H9 (cell line): ENCODE measurements at regions not wholly inside any gene's neighbourhood (a gene's known extent, or its start where the extent isn't known, plus 50 kb on each side); places are given as distances from the start of the nearest gene placed in this dataset.

ENCODE experiments used
- DNase-seq: peaks from one replicate; pipeline ENCODE4 v3.0.0-alpha.2; 2017
- H2AFZ ChIP-seq: one replicate; pipeline ENCODE4 v1.6.1; 2013; ENCODE audit warnings: mild to moderate bottlenecking, low read length, control low read depth, moderate library complexity
- H2AK5ac ChIP-seq: 2 replicates; pipeline ENCODE4 v1.6.1; 2013; ENCODE audit warnings: low read length, control low read depth, mixed read lengths; ENCODE audit not compliant: insufficient read length
- H2BK120ac ChIP-seq: one replicate; pipeline ENCODE4 v1.6.1; 2013; ENCODE audit warnings: low read depth, mild to moderate bottlenecking, low read length, control low read depth, inconsistent platforms; ENCODE audit not compliant: poor library complexity, severe bottlenecking
- H2BK12ac ChIP-seq: 2 replicates; pipeline ENCODE4 v1.6.1; 2013; ENCODE audit warnings: low read length, control low read depth, mixed read lengths, low read depth; ENCODE audit not compliant: insufficient read length
- H2BK15ac ChIP-seq: 2 replicates; pipeline ENCODE4 v1.6.1; 2013; ENCODE audit warnings: low read depth, low read length, control low read depth
- H2BK20ac ChIP-seq: one replicate; pipeline ENCODE4 v1.6.1; 2013; ENCODE audit warnings: low read depth, mild to moderate bottlenecking, low read length, control low read depth, inconsistent platforms; ENCODE audit not compliant: poor library complexity, severe bottlenecking
- H2BK5ac ChIP-seq: 2 replicates; pipeline ENCODE4 v1.6.1; 2013; ENCODE audit warnings: low read length, control low read depth, mixed read lengths; ENCODE audit not compliant: insufficient read length
- H3K14ac ChIP-seq: 2 replicates; pipeline ENCODE4 v1.6.1; 2013; ENCODE audit warnings: low read length, control low read depth; ENCODE audit not compliant: insufficient read depth
- H3K18ac ChIP-seq: 2 replicates; pipeline ENCODE4 v1.6.1; 2013; ENCODE audit warnings: low read depth, mild to moderate bottlenecking, mixed read lengths, low read length, control low read depth; ENCODE audit not compliant: insufficient read length
- H3K23ac ChIP-seq: 2 replicates; pipeline ENCODE4 v1.6.1; 2013; ENCODE audit warnings: low read length, control low read depth, mixed read lengths, low read depth; ENCODE audit not compliant: insufficient read length
- H3K23me2 ChIP-seq: 2 replicates; pipeline ENCODE4 v1.6.1; 2013; ENCODE audit warnings: low read depth, mild to moderate bottlenecking, mixed read lengths, low read length, control low read depth; ENCODE audit not compliant: insufficient read length, poor library complexity, severe bottlenecking
- H3K27ac ChIP-seq: 2 replicates; pipeline ENCODE4 v1.5.1; 2013; ENCODE audit warnings: low read length, control low read depth, mixed read lengths, low read depth; ENCODE audit not compliant: insufficient read length
- H3K27me3 ChIP-seq: 2 replicates; pipeline ENCODE4 v1.6.1; 2013; ENCODE audit warnings: low read length, control low read depth, inconsistent platforms; ENCODE audit not compliant: insufficient read depth
- H3K4ac ChIP-seq: 2 replicates; pipeline ENCODE4 v1.6.1; 2013; ENCODE audit warnings: low read depth, mild to moderate bottlenecking, control low read depth, inconsistent platforms, low read length, moderate library complexity
- H3K4me1 ChIP-seq: 2 replicates; pipeline ENCODE4 v1.6.1; 2013; ENCODE audit warnings: low read length, control low read depth, inconsistent platforms; ENCODE audit not compliant: insufficient read depth
- H3K4me2 ChIP-seq: 2 replicates; pipeline ENCODE4 v1.6.1; 2013; ENCODE audit warnings: low read length, control low read depth, mixed read lengths; ENCODE audit not compliant: insufficient read length, insufficient read depth
- H3K56ac ChIP-seq: 2 replicates; pipeline ENCODE4 v1.6.1; 2013; ENCODE audit warnings: low read depth, mild to moderate bottlenecking, mixed read lengths, low read length, control low read depth; ENCODE audit not compliant: insufficient read length
- H3K79me1 ChIP-seq: 2 replicates; pipeline ENCODE4 v1.6.1; 2013; ENCODE audit warnings: low read depth, mild to moderate bottlenecking, moderate library complexity, low read length, control low read depth, inconsistent platforms; ENCODE audit not compliant: insufficient read depth, poor library complexity, severe bottlenecking
- H3K79me2 ChIP-seq: 2 replicates; pipeline ENCODE4 v1.6.1; 2013; ENCODE audit warnings: low read length, control low read depth, inconsistent platforms; ENCODE audit not compliant: insufficient read depth
- H3K9ac ChIP-seq: 2 replicates; pipeline ENCODE4 v1.6.1; 2013; ENCODE audit warnings: low read length, control low read depth, mixed read lengths; ENCODE audit not compliant: insufficient read length; ENCODE audit errors: extremely low read depth
- H3K9me3 ChIP-seq: one replicate; pipeline ENCODE4 v1.6.1; 2013; ENCODE audit warnings: low read depth, low read length, inconsistent platforms; ENCODE audit not compliant: control insufficient read depth
- H3T11ph ChIP-seq: one replicate; pipeline ENCODE4 v1.6.1; 2013; ENCODE audit warnings: mild to moderate bottlenecking, low read length, control low read depth, inconsistent platforms
- H4K20me1 ChIP-seq: one replicate; pipeline ENCODE4 v1.6.1; 2013; ENCODE audit not compliant: control insufficient read depth, insufficient read length, insufficient read depth
- H4K5ac ChIP-seq: 2 replicates; pipeline ENCODE4 v1.6.1; 2013; ENCODE audit warnings: low read depth, mild to moderate bottlenecking, mixed read lengths, low read length, control low read depth; ENCODE audit not compliant: insufficient read length
- H4K8ac ChIP-seq: replicated peaks from 2 replicates; pipeline ENCODE4 v1.6.1; 2013; ENCODE audit warnings: low read length, control low read depth, mixed read lengths, low read depth; ENCODE audit not compliant: insufficient read length
- H4K91ac ChIP-seq: 2 replicates; pipeline ENCODE4 v1.6.1; 2013; ENCODE audit warnings: low read depth, mild to moderate bottlenecking, moderate library complexity, mixed read lengths, low read length, control low read depth; ENCODE audit not compliant: insufficient read length
- H3K27ac Mint-ChIP-seq, 3 experiments: 2 replicates in 2 of 3; 3 replicates in 1 of 3; pipeline ENCODE4 v1.8.0; 2020 to 2021; ENCODE audit warnings: mixed read lengths in 3 of 3, mild to moderate bottlenecking in 1 of 3, moderate library complexity in 1 of 3
- H3K27me3 Mint-ChIP-seq: 2 replicates; pipeline ENCODE4 v1.8.0; 2021; ENCODE audit warnings: low read depth, mild to moderate bottlenecking, moderate library complexity, mixed read lengths
- H3K36me3 Mint-ChIP-seq, 3 experiments: 2 replicates in 2 of 3; 3 replicates in 1 of 3; pipeline ENCODE4 v1.8.0; 2020 to 2021; ENCODE audit warnings: low read depth in 3 of 3, mixed read lengths in 3 of 3; ENCODE audit not compliant: insufficient read depth in 1 of 3
- H3K4me1 Mint-ChIP-seq, 2 experiments: 2 replicates each; pipeline ENCODE4 v1.8.0; 2020; ENCODE audit warnings: mixed read lengths in 2 of 2
- H3K4me3 Mint-ChIP-seq, 2 experiments: 2 replicates in 1 of 2; 3 replicates in 1 of 2; pipeline ENCODE4 v1.8.0; 2020 to 2021; ENCODE audit warnings: mild to moderate bottlenecking in 2 of 2, mixed read lengths in 2 of 2, moderate library complexity in 1 of 2
- H3K9me3 Mint-ChIP-seq, 2 experiments: 2 replicates in 1 of 2; 3 replicates in 1 of 2; pipeline ENCODE4 v1.8.0; 2020; ENCODE audit warnings: mild to moderate bottlenecking in 2 of 2, mixed read lengths in 2 of 2, moderate library complexity in 1 of 2
- CTCF ChIP-seq: fragments of 200-600 bp; sonication (generic); conservative IDR thresholded peaks from 3 replicates; pipeline ENCODE4 v1.8.0; 2021; ENCODE audit warnings: antibody characterized with exemption, mild to moderate bottlenecking
- WGBS: extraction: QIAGEN DNeasy Blood & Tissue Kit; methylation state at CpG from one replicate; pipeline ENCODE4 v1.1.7; 2013; ENCODE audit warnings: missing lambda C conversion rate, low lambda C conversion rate, mixed read lengths; ENCODE audit not compliant: insufficient read length; ENCODE audit errors: extremely low coverage; 5-methylcytosine and 5-hydroxymethylcytosine counted together

GRCh38 chr10:43963793-43964425, 315.2 kb upstream of the ZNF32 start:
- H2AFZ ChIP-seq, result no peak overlapping the region
- no peak overlapping the region for H2BK12ac ChIP-seq
- no peaks in the 10 kb centered on the region for H3K79me2 ChIP-seq
- no peak overlapping the region for H3K56ac ChIP-seq
- Mint-ChIP-seq H3K36me3 (no peaks in the 10 kb centered on the region; a peak in 1 of 7 replicates), H3K27ac (no peak overlapping the region; a peak in 1 of 7 replicates), H3K4me1 (no peaks in the 10 kb centered on the region), H3K4me3 (no peak overlapping the region), H3K9me3 (no peaks in the 10 kb centered on the region; a peak in 3 of 5 replicates), H3K27me3 (peaks cover 6% of the 10 kb centered on the region)
- H3K27ac ChIP-seq, result no peak overlapping the region
- no peaks in the 10 kb centered on the region for H3K23me2 ChIP-seq
- no peak overlapping the region for H3K14ac ChIP-seq
- H3K27me3 ChIP-seq, result no peaks in the 10 kb centered on the region
- WGBS, result no CpG with 5 or more reads among the region's 10 CpGs
- H2AK5ac ChIP-seq, result no peak overlapping the region
- H3K23ac ChIP-seq, result no peak overlapping the region
- no peak overlapping the region for H3K4ac ChIP-seq
- no peaks in the 10 kb centered on the region for H3K79me1 ChIP-seq
- no peaks in the 10 kb centered on the region for H3K9me3 ChIP-seq
- H4K5ac ChIP-seq, result no peak overlapping the region
- TF ChIP-seq CTCF, result no peak
- no peak overlapping the region for H4K91ac ChIP-seq
- no peak overlapping the region for H3T11ph ChIP-seq
- no peak overlapping the region for H2BK5ac ChIP-seq
- H3K18ac ChIP-seq, result no peak overlapping the region
- no peaks in the 10 kb centered on the region for H4K20me1 ChIP-seq
- no peaks in the 10 kb centered on the region for H3K4me1 ChIP-seq
- no peak overlapping the region for H3K9ac ChIP-seq
- no peak overlapping the region for H3K4me2 ChIP-seq
- no peak overlapping the region for H2BK120ac ChIP-seq
- no peak overlapping the region for H4K8ac ChIP-seq
- H2BK20ac ChIP-seq, result no peak overlapping the region
- no peak for DNase-seq
- H2BK15ac ChIP-seq, result no peak overlapping the region
